ENCODE measurements at regions not wholly inside any gene's neighbourhood (a gene's known extent, or its start where the extent isn't known, plus 50 kb on each side); places are given as distances from the start of the nearest gene placed in this dataset.

DNA sequence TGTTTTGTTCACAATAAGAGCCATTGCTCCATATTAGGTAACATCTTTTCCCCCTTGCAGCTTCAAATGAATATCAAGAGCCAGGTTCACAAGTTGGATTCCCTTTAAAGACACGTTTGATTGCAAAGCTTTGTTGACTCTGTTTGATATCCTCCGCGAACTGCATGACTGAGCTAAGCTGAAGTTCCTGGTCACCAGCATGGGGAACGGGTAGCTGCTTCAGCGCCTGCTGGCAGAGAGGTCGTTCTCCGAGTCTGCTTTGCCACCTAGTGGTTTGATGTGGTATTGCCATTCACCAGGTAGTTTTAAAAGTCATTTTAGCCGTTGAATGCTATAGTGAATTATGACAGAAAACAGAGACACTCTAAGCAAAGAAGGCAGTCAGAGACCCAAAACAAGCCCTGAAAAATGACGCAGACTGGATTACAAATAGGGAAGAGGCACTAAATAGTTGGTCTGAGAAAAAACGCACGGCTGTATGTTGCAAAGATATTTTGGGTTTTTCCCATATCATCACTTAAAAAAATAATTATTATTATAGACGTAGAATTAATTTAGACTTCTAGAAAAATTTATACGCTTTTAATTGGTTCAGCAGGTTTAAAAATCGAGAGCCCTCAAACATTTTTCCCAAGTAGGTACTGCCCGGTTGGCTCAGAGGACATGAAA is 193.5 kb upstream of the FMN2 start:
- Mint-ChIP-seq H3K4me1 (no peaks in the 10 kb centered on the region), H3K27me3 (peaks cover 20% of the 10 kb centered on the region), H3K27ac (ENCODE audit: low read depth) (no peak overlapping the region), H3K9me3 (no peaks in the 10 kb centered on the region), H3K36me3 (ENCODE audit: insufficient read depth) (no peaks in the 10 kb centered on the region), H3K4me3 (no peak overlapping the region)
- DNase-seq (ENCODE audit: low spot score in 2 of 2): peak; percentile 41 to 49
- no peak for ATAC-seq (replicated peaks; ENCODE audit: extremely low read depth, poor library complexity, severe bottlenecking)

DNA sequence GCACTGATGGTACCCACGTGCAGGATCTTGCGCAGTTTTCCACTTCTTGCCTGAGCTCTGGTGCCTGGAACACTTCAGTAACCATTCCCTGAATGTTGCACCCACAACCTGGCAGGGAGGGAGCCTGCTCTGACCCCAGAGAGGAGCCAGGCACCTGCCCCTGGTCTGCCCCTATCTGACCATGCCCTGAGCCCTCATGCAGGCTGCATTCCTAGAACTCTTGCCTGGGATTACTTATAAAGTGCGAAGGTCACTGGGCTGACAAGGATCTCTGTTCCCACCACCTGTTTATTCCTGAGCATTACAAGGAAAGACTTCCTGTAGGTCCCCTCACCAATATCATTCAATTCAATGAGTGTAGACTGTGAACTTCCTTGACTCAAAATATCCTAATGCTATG is 191.9 kb upstream of the FMN2 start:
- H3K9me3 Mint-ChIP-seq: no peaks in the 10 kb centered on the region
- no peak for DNase-seq (ENCODE audit: low spot score in 2 of 2)
- no peak overlapping the region for H3K4me3 Mint-ChIP-seq
- H3K4me1 Mint-ChIP-seq: no peaks in the 10 kb centered on the region
- ATAC-seq (replicated peaks; ENCODE audit: extremely low read depth, poor library complexity, severe bottlenecking): no peak
- H3K27ac Mint-ChIP-seq (ENCODE audit: low read depth): no peak overlapping the region
- no peaks in the 10 kb centered on the region for H3K36me3 Mint-ChIP-seq (ENCODE audit: insufficient read depth)
- H3K27me3 Mint-ChIP-seq: peaks cover 20% of the 10 kb centered on the region

DNA sequence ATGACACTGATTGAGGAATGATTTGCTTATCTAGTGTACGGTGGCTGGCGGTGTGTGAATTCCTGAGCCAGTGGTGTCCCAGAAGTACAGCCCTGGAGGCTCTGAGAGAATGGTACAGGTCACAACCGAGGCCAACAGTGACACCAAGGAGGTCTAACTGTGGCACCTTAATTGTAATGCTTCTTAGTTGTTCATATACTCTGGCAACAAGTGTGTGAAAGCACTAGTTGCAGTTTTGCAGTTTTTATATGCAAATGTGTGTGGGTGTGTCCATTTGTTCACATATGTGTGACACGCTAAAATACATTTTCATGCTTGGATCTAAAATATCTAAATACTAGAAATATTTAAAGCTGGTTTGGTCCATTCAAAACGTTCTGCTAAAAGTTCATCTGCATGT is 185.3 kb upstream of the FMN2 start:
- Mint-ChIP-seq H3K27me3 (peaks cover 10% of the 10 kb centered on the region), H3K9me3 (no peaks in the 10 kb centered on the region), H3K36me3 (ENCODE audit: insufficient read depth) (no peaks in the 10 kb centered on the region), H3K27ac (ENCODE audit: low read depth) (no peak overlapping the region), H3K4me3 (no peak overlapping the region), H3K4me1 (no peaks in the 10 kb centered on the region)
- ATAC-seq (replicated peaks; ENCODE audit: extremely low read depth, poor library complexity, severe bottlenecking): no peak
- no peak for DNase-seq (ENCODE audit: low spot score in 2 of 2)

DNA sequence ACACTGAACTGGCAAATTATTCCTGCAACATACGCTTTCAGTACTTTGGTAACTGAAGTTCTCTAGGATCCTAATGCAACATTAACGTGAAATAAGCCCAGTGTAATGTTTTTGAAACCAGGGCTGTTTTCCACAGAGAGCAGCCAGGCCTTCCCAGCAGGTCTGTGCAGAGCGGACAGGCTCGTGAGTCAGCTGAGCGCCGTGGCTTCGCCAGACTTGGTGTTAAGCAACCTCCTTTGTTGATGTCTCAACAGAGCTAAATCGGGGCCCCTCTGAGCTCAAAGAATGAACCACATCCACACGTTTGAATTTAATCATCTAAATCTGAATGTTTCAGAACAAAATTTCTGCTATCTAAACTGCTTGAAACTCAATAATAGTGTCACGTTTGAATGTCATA is 181.8 kb upstream of the FMN2 start:
- no peak overlapping the region for H3K4me3 Mint-ChIP-seq
- no peaks in the 10 kb centered on the region for H3K9me3 Mint-ChIP-seq
- no peak for DNase-seq (ENCODE audit: low spot score in 2 of 2)
- H3K27me3 Mint-ChIP-seq: no peaks in the 10 kb centered on the region
- no peak overlapping the region for H3K27ac Mint-ChIP-seq (ENCODE audit: low read depth)
- no peaks in the 10 kb centered on the region for H3K4me1 Mint-ChIP-seq
- no peaks in the 10 kb centered on the region for H3K36me3 Mint-ChIP-seq (ENCODE audit: insufficient read depth)
- no peak for ATAC-seq (replicated peaks; ENCODE audit: extremely low read depth, poor library complexity, severe bottlenecking)

DNA sequence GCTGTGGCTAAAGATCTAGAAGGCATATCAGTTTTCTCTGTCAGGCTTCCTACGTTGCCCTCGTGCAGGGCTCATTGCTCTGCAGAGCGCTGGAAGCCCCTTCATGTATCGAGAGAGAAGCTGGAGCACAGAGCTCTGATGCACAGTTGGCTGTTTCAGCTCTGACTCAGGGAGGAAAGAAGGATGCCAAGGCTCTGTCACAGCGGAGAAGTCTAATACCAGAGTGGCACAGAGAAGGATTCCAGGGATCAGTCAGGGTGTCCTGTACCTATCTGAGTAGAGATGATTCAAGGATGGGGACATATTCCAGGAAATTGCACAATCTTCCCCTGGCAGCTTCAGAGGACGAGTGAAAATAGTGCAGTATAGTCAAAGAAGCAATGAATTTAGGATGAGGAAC is 179.2 kb upstream of the FMN2 start:
- no peak overlapping the region for H3K27ac Mint-ChIP-seq (ENCODE audit: low read depth)
- H3K9me3 Mint-ChIP-seq: no peaks in the 10 kb centered on the region
- H3K4me3 Mint-ChIP-seq: no peak overlapping the region
- DNase-seq (ENCODE audit: low spot score in 2 of 2): no peak
- no peak for ATAC-seq (replicated peaks; ENCODE audit: extremely low read depth, poor library complexity, severe bottlenecking)
- H3K27me3 Mint-ChIP-seq: no peaks in the 10 kb centered on the region
- no peaks in the 10 kb centered on the region for H3K4me1 Mint-ChIP-seq
- H3K36me3 Mint-ChIP-seq (ENCODE audit: insufficient read depth): no peaks in the 10 kb centered on the region

DNA sequence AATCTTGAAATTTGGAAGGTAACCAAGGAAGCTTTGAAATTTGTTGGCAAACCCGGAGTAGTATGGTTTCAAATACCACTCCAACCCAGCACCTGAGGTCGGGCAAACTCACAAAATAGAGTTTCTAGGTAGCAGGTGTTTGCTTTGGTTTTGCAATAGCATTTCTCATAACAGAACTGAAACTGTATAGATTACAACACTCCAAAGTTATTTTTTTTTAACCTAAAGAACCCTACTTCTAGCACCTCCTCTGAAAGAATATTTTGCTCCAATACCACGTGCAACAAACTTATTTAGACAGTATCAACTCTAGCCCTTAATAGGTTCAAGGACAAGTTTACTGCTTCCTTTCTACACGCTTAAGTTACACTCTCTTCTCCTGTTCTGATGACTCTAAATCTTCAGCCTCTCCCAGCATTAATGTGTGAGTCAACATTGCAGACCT is 178.5 kb upstream of the FMN2 start:
- ATAC-seq (replicated peaks; ENCODE audit: extremely low read depth, poor library complexity, severe bottlenecking): no peak
- Mint-ChIP-seq H3K27me3 (no peaks in the 10 kb centered on the region), H3K27ac (ENCODE audit: low read depth) (no peak overlapping the region), H3K4me3 (no peak overlapping the region), H3K36me3 (ENCODE audit: insufficient read depth) (no peaks in the 10 kb centered on the region), H3K4me1 (no peaks in the 10 kb centered on the region), H3K9me3 (no peaks in the 10 kb centered on the region)
- no peak for DNase-seq (ENCODE audit: low spot score in 2 of 2)

DNA sequence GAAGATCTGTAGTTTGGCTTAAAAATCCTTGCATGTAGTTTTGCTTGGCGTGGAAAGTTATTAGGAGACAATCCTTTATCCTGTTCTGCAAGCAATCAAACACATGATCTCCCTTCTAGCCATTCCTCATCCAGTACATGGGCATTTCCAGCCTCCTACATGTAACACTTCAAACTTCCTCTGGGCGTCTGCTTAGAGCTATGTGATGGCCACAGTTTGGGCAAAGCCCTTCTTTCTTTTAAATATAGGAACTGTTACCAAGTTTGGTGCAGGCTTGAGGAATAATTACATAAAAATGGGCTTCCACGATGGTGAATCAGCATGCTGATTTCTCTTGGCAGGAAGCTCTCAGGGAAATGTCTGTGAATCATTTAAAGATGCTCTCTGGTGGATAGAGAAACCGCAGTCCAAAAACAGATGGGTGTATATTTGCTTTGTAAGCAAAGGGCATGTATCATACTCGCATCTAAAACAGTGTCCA is 176.9 kb upstream of the FMN2 start:
- ATAC-seq (replicated peaks; ENCODE audit: extremely low read depth, poor library complexity, severe bottlenecking) (no peak), DNase-seq (ENCODE audit: low spot score in 2 of 2) (no peak)
- H3K27ac Mint-ChIP-seq (ENCODE audit: low read depth): no peak overlapping the region
- no peaks in the 10 kb centered on the region for H3K4me1 Mint-ChIP-seq
- no peaks in the 10 kb centered on the region for H3K9me3 Mint-ChIP-seq
- H3K4me3 Mint-ChIP-seq: no peak overlapping the region
- H3K27me3 Mint-ChIP-seq: no peaks in the 10 kb centered on the region
- no peaks in the 10 kb centered on the region for H3K36me3 Mint-ChIP-seq (ENCODE audit: insufficient read depth)

DNA sequence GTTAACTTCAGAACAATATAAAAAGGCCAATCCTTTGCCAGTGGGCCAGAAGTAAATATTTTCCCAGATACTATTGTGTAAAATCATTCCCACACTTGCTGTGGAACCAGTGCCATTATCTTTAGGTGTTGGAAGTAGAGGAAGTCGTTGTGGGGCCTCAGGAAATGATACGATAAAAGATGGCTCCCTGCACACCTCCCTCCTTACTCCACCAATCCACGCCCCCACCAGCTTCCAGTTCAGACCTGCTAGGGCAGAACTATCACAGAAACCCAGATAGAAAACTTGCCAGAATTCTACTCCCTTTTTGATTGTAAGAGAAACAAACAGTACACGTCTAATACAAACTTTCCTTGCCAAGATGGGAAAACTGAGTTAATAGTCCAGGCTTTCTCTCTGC is 173.0 kb upstream of the FMN2 start:
- Mint-ChIP-seq H3K4me3 (no peak overlapping the region), H3K27me3 (no peaks in the 10 kb centered on the region), H3K27ac (ENCODE audit: low read depth) (no peak overlapping the region), H3K36me3 (ENCODE audit: insufficient read depth) (no peaks in the 10 kb centered on the region), H3K4me1 (no peaks in the 10 kb centered on the region), H3K9me3 (no peaks in the 10 kb centered on the region)
- DNase-seq (ENCODE audit: low spot score in 2 of 2) (no peak), ATAC-seq (replicated peaks; ENCODE audit: extremely low read depth, poor library complexity, severe bottlenecking) (no peak)

DNA sequence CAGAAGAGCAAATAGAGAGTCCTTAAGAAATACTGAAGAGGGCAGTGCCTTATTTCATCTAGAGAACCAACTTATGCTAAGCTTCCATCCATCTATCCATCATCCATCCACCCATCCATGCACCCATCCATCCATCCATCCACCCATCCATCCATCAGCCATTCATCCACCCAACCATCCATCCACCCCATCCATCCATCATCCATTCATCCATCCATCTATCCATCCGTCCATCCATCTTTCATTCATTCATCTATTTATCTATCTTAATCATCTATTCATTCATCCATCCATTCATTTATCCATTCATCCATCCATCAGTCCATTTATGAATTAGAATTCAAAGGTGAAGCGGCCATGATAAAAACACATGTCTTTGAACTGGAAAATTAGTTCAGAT is 171.5 kb upstream of the FMN2 start:
- Mint-ChIP-seq H3K9me3 (no peaks in the 10 kb centered on the region), H3K4me1 (no peaks in the 10 kb centered on the region), H3K4me3 (no peak overlapping the region), H3K27ac (ENCODE audit: low read depth) (no peak overlapping the region), H3K27me3 (no peaks in the 10 kb centered on the region), H3K36me3 (ENCODE audit: insufficient read depth) (no peaks in the 10 kb centered on the region)
- DNase-seq (ENCODE audit: low spot score in 2 of 2) (no peak), ATAC-seq (replicated peaks; ENCODE audit: extremely low read depth, poor library complexity, severe bottlenecking) (no peak)

DNA sequence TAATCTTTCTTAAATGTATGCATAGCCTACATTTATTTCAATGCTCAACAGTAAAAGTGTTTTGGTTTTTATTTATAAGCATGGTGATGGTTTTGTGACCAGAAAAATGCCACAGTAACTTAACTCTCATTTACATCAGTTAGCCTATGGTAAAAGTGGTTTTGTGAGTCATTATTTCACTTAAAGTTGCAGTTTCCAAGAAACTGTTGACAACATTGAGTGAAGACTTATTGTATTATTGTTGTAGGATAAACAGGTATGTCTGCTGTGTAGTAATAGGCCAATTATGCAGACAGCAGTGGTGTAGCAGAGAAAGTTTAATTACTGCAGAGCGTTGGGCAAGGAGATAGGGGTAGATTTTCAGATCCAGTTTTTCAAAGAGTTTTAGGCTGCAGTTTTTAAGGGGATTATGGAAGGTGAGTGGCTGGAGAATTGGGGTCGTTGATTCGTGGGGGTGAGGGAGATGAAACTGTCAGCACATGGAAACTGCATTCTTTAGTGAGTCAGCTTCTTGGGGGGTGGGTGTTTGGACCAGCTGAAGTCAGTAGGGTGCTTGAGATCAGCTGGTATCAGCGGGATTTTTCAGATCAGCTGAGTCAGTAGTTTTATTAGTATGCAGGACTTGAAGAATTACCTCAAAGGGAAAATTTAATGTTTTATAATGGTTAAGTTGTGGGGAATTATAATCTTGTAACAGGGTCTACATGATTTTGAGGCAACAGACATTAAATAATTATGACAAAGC is 168.7 kb upstream of the FMN2 start:
- ATAC-seq (replicated peaks; ENCODE audit: extremely low read depth, poor library complexity, severe bottlenecking) (no peak), DNase-seq (ENCODE audit: low spot score in 2 of 2) (no peak)
- Mint-ChIP-seq H3K36me3 (ENCODE audit: insufficient read depth) (no peaks in the 10 kb centered on the region), H3K27me3 (no peaks in the 10 kb centered on the region), H3K27ac (ENCODE audit: low read depth) (no peak overlapping the region), H3K4me1 (no peaks in the 10 kb centered on the region), H3K9me3 (no peaks in the 10 kb centered on the region), H3K4me3 (no peak overlapping the region)

DNA sequence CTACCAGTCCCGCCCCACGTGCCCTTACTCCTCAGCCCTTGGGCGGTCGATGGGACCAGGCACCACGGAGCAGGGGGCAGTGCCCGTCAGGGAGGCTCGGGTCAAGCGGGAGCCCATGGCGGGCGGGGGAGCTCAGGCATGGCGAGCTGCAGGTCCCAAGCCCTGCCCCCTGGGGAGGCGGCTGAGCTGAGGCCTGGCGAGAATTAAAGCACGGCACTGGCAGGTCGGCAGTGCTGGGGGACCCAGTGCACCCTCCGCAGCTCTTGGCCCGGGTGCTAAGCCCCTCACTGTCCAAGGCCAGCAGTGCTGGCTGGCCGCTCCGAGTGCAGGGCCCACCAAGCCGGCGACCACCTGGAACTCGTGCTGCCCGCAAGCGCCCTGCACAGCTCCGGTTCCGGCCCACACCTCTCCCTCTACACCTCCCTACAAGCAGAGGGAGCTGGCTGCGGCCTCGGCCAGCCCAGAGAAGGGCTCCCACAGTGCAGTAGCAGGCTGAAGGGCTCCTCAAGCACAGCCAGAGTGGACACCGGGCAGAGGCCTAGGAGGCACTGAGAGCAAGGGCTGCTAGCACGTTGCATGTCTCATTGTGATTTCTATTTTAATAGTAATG is 166.8 kb upstream of the FMN2 start:
- Mint-ChIP-seq H3K4me1 (no peaks in the 10 kb centered on the region), H3K27ac (ENCODE audit: low read depth) (no peak overlapping the region), H3K27me3 (no peaks in the 10 kb centered on the region), H3K4me3 (no peak overlapping the region), H3K9me3 (no peaks in the 10 kb centered on the region), H3K36me3 (ENCODE audit: insufficient read depth) (no peaks in the 10 kb centered on the region)
- no peak for DNase-seq (ENCODE audit: low spot score in 2 of 2)
- ATAC-seq (replicated peaks; ENCODE audit: extremely low read depth, poor library complexity, severe bottlenecking): no peak

DNA sequence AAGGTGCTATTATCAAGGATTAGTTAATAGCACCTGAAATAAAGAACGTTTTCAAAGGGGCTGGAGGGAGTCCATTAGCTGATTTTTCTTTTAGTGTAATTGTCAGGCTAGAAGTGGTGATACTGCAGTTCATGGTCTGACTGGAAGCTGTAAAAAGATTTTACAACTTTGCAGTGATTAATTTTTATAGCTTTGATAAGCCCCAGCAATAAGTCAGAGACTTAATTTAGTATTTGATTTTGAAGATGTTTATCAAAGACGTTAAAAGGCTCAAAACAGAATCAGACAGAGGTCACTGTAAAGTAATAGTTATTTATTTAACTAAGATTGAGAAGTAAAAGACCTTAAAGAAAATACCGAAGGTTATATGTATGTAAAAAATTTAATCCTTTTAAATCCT is 165.5 kb upstream of the FMN2 start:
- Mint-ChIP-seq H3K36me3 (ENCODE audit: insufficient read depth) (no peaks in the 10 kb centered on the region), H3K27ac (ENCODE audit: low read depth) (no peak overlapping the region), H3K4me3 (no peak overlapping the region), H3K27me3 (no peaks in the 10 kb centered on the region), H3K4me1 (no peaks in the 10 kb centered on the region), H3K9me3 (no peaks in the 10 kb centered on the region)
- ATAC-seq (replicated peaks; ENCODE audit: extremely low read depth, poor library complexity, severe bottlenecking): no peak
- DNase-seq (ENCODE audit: low spot score in 2 of 2): no peak

DNA sequence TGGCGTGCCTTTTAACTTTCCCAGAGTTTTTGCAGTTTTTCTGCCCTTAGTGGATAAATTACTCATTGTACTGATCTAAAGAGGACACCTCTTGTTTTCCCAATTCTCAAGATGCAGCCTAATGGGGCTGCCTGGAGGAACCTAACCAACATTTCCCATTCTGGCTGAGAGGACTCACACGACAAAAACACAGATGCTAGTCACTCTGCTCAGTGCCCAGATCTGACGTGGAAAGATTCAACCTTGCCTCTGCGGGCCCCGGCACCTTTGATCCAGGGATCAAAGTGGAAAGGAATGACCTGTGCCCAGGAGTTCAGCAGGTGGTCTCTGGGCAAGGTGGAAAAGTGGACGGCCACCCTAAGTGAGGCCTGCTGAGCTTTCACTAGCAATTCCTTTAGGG is 162.4 kb upstream of the FMN2 start:
- Mint-ChIP-seq H3K27me3 (peaks cover 12% of the 10 kb centered on the region), H3K36me3 (ENCODE audit: insufficient read depth) (no peaks in the 10 kb centered on the region), H3K4me3 (no peak overlapping the region), H3K9me3 (no peaks in the 10 kb centered on the region), H3K4me1 (no peaks in the 10 kb centered on the region), H3K27ac (ENCODE audit: low read depth) (no peak overlapping the region)
- DNase-seq (ENCODE audit: low spot score in 2 of 2) (no peak), ATAC-seq (replicated peaks; ENCODE audit: extremely low read depth, poor library complexity, severe bottlenecking) (no peak)
